ENCODE measurements at regions not wholly inside any gene's neighbourhood (a gene's known extent, or its start where the extent isn't known, plus 50 kb on each side); places are given as distances from the start of the nearest gene placed in this dataset.

DNA sequence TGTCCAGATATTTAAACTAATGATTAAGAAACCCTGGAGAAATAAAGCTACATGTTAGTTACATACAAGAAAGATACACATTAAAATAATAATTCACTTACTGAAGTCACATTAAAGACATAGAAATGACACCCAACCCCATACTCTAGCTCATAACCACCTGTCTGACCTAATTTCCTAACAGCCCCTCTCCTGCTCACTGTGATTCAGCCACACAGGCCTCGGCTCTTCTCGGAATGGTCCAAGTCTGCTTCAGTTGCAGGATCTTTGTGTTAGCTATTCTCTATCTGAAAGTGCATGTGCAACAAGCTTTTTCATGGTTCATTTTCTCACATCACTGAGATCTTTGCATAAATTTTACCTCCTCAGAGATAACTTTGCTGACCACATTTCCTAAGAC lies 209.8 kb downstream of the TM2D1 start (continued):
- no peak for TF ChIP-seq RFX5 (IDR thresholded peaks at IDR 0.05; ENCODE audit: borderline replicate concordance, low read depth, low read length)
